ENCODE measurements at regions not wholly inside any gene's neighbourhood (a gene's known extent, or its start where the extent isn't known, plus 50 kb on each side); places are given as distances from the start of the nearest gene placed in this dataset.

GRCh38 chr10:128851281-128851680, 615.8 kb upstream of the MGMT start:
- Histone ChIP-seq H3K9me2 (replicated peaks; ENCODE audit: insufficient read depth, low read length) (no peaks in the 10 kb centered on the region), H2AFZ (ENCODE audit: low read length) (no peak overlapping the region)

DNA sequence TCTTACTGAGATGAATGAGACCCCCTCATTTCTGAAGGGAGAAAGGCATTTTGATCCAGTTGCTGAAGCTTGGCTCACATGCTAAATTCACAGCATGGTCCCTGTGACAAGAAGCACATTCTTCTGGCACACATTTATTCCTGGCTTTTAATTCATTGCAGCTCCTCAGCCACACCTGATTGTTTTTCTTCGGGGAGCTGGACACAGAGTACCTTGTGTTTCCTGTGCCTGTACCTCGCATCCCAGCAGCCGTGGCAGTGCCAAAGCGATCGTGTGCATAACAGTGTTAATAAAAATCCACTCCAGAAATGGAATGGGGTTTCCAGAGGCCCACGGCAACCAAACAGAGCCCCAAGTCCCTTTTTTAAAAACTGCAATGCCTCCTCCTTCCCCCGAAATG, 615.3 kb upstream of the MGMT start:
- H3K4me3 ChIP-seq (ENCODE audit: low read length), result no peak overlapping the region
- no peaks in the 10 kb centered on the region for H3K4me1 ChIP-seq (ENCODE audit: low read length)
- no peaks in the 10 kb centered on the region for H3K9me2 ChIP-seq (replicated peaks; ENCODE audit: insufficient read depth, low read length)
- H3K4me2 ChIP-seq (ENCODE audit: low read depth, low read length, poor library complexity, severe bottlenecking), result no peak overlapping the region
- no peak overlapping the region for H3K9ac ChIP-seq (ENCODE audit: low read length)
- H3K79me2 ChIP-seq (ENCODE audit: low read length), result no peaks in the 10 kb centered on the region
- no peaks in the 10 kb centered on the region for H3K36me3 ChIP-seq (ENCODE audit: insufficient read depth, low read length)
- no peak overlapping the region for H2AFZ ChIP-seq (ENCODE audit: low read length)
- H3K9me3 ChIP-seq (ENCODE audit: low read length), result no peaks in the 10 kb centered on the region
- no peaks in the 10 kb centered on the region for H4K20me1 ChIP-seq (ENCODE audit: insufficient read depth, low read depth, low read length)
- DNase-seq, result no peak
- H3K27ac ChIP-seq (ENCODE audit: low read length), result no peak overlapping the region
- H3K27me3 ChIP-seq (ENCODE audit: low read length), result no peaks in the 10 kb centered on the region

More at GRCh38 chr10:128851281-128851680, 615.8 kb upstream of the MGMT start:
- no peaks in the 10 kb centered on the region for H4K20me1 ChIP-seq (ENCODE audit: insufficient read depth, low read depth, low read length)
- H3K4me1 ChIP-seq (ENCODE audit: low read length), result no peaks in the 10 kb centered on the region
- H3K36me3 ChIP-seq (ENCODE audit: insufficient read depth, low read length), result no peaks in the 10 kb centered on the region
- H3K9ac ChIP-seq (ENCODE audit: low read length), result no peak overlapping the region
- H3K4me2 ChIP-seq (ENCODE audit: low read depth, low read length, poor library complexity, severe bottlenecking), result no peak overlapping the region
- no peak for DNase-seq
- no peak overlapping the region for H3K4me3 ChIP-seq (ENCODE audit: low read length)
- no peaks in the 10 kb centered on the region for H3K79me2 ChIP-seq (ENCODE audit: low read length)
- H3K27me3 ChIP-seq (ENCODE audit: low read length), result no peaks in the 10 kb centered on the region
- no peaks in the 10 kb centered on the region for H3K9me3 ChIP-seq (ENCODE audit: low read length)
- H3K27ac ChIP-seq (ENCODE audit: low read length), result no peak overlapping the region

DNA sequence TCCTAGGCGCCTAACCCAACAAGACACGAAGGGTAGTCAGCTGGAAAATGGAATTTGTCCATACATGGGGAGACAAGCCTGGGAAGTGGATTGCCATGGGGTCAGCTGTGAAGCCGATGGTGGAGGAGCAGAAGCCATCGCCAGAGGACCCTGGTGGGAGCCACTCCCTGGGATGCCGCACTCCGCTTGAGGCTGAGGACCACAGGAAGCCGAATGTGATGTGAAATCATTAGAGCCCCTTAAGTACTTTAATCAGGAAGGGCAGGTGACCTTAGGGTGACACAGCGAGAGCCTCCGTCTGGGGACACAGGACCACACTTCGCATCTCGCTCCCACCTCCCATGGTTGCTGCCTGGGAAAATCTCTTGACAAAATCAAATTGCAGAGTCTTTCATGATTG, 614.6 kb upstream of the MGMT start:
- Histone ChIP-seq H3K9ac (ENCODE audit: low read length) (no peak overlapping the region), H3K4me2 (ENCODE audit: low read depth, low read length, poor library complexity, severe bottlenecking) (no peak overlapping the region), H3K9me2 (replicated peaks; ENCODE audit: insufficient read depth, low read length) (no peaks in the 10 kb centered on the region), H3K79me2 (ENCODE audit: low read length) (no peaks in the 10 kb centered on the region), H3K9me3 (ENCODE audit: low read length) (no peaks in the 10 kb centered on the region), H3K27ac (ENCODE audit: low read length) (no peak overlapping the region), H4K20me1 (ENCODE audit: insufficient read depth, low read depth, low read length) (no peaks in the 10 kb centered on the region), H3K4me1 (ENCODE audit: low read length) (no peaks in the 10 kb centered on the region), H3K4me3 (ENCODE audit: low read length) (no peak overlapping the region), H3K27me3 (ENCODE audit: low read length) (no peaks in the 10 kb centered on the region), H3K36me3 (ENCODE audit: insufficient read depth, low read length) (no peaks in the 10 kb centered on the region), H2AFZ (ENCODE audit: low read length) (no peak overlapping the region)
- DNase-seq, result no peak

DNA sequence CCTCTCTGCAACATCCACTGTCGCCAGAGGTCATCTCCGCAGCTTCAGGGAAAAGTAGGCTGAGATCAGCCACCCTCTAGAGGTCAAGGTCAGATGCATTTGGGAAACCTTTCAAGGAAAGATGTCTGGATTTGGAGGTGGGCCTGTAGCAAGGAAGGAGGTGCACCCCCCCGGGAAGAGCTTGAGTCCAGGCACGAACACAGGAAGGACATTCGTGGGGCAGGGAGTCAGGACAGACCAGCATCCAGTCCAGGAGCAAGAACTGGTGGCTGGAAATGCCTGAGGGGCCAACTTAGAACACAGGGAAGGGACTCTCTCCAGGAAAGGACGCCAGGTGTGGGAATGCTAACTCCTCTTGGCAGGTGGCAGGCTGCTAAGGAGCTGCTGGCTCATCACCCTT, 614.1 kb upstream of the MGMT start:
- H3K27me3 ChIP-seq (ENCODE audit: low read length), result no peaks in the 10 kb centered on the region
- H3K4me1 ChIP-seq (ENCODE audit: low read length), result no peaks in the 10 kb centered on the region
- H3K27ac ChIP-seq (ENCODE audit: low read length), result no peak overlapping the region
- H3K79me2 ChIP-seq (ENCODE audit: low read length), result no peaks in the 10 kb centered on the region
- H3K4me3 ChIP-seq (ENCODE audit: low read length), result no peak overlapping the region
- H3K9me3 ChIP-seq (ENCODE audit: low read length), result no peaks in the 10 kb centered on the region
- H4K20me1 ChIP-seq (ENCODE audit: insufficient read depth, low read depth, low read length), result no peaks in the 10 kb centered on the region
- no peak overlapping the region for H3K9ac ChIP-seq (ENCODE audit: low read length)
- no peak overlapping the region for H2AFZ ChIP-seq (ENCODE audit: low read length)
- no peaks in the 10 kb centered on the region for H3K9me2 ChIP-seq (replicated peaks; ENCODE audit: insufficient read depth, low read length)
- DNase-seq, result no peak
- no peak overlapping the region for H3K4me2 ChIP-seq (ENCODE audit: low read depth, low read length, poor library complexity, severe bottlenecking)
- H3K36me3 ChIP-seq (ENCODE audit: insufficient read depth, low read length), result no peaks in the 10 kb centered on the region

GRCh38 chr10:128853537-128853936, 613.5 kb upstream of the MGMT start:
- Histone ChIP-seq H2AFZ (ENCODE audit: low read length) (no peak overlapping the region), H3K9ac (ENCODE audit: low read length) (no peak overlapping the region)
- DNase-seq, result no peak

DNA sequence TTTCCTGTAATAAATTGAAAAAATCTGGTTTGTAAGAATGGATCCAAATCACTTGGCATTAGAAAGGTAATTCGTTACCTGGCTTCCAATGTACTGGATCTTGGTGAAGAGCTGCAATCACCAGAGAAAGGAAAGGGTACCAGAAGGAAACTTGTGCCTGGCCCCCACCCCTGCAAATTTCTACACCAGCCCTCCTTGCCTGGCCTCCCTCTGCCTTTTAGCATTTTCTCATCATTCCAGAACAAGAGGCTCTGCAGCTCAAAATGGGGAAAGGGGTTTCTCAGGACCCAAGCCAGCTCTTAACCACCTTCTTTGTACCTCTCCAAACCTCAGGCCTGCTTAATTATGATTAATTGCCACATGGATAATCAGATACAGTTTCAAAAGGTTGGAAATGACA, 612.8 kb upstream of the MGMT start:
- Histone ChIP-seq H3K4me1 (ENCODE audit: low read length) (no peaks in the 10 kb centered on the region), H3K79me2 (ENCODE audit: low read length) (no peaks in the 10 kb centered on the region), H3K9me3 (ENCODE audit: low read length) (no peaks in the 10 kb centered on the region), H3K4me3 (ENCODE audit: low read length) (no peak overlapping the region), H3K27ac (ENCODE audit: low read length) (no peak overlapping the region), H3K4me2 (ENCODE audit: low read depth, low read length, poor library complexity, severe bottlenecking) (no peak overlapping the region), H3K27me3 (ENCODE audit: low read length) (no peaks in the 10 kb centered on the region), H3K9ac (ENCODE audit: low read length) (no peak overlapping the region), H2AFZ (ENCODE audit: low read length) (no peak overlapping the region), H3K36me3 (ENCODE audit: insufficient read depth, low read length) (no peaks in the 10 kb centered on the region), H3K9me2 (replicated peaks; ENCODE audit: insufficient read depth, low read length) (no peaks in the 10 kb centered on the region), H4K20me1 (ENCODE audit: insufficient read depth, low read depth, low read length) (no peaks in the 10 kb centered on the region)
- DNase-seq, result no peak

More at GRCh38 chr10:128853537-128853936, 613.5 kb upstream of the MGMT start:
- H3K27me3 ChIP-seq (ENCODE audit: low read length), result no peaks in the 10 kb centered on the region
- H3K4me1 ChIP-seq (ENCODE audit: low read length), result no peaks in the 10 kb centered on the region
- H3K79me2 ChIP-seq (ENCODE audit: low read length), result no peaks in the 10 kb centered on the region
- H3K9me2 ChIP-seq (replicated peaks; ENCODE audit: insufficient read depth, low read length), result no peaks in the 10 kb centered on the region
- no peak overlapping the region for H3K4me2 ChIP-seq (ENCODE audit: low read depth, low read length, poor library complexity, severe bottlenecking)
- H4K20me1 ChIP-seq (ENCODE audit: insufficient read depth, low read depth, low read length), result no peaks in the 10 kb centered on the region
- H3K27ac ChIP-seq (ENCODE audit: low read length), result no peak overlapping the region
- H3K36me3 ChIP-seq (ENCODE audit: insufficient read depth, low read length), result no peaks in the 10 kb centered on the region
- no peaks in the 10 kb centered on the region for H3K9me3 ChIP-seq (ENCODE audit: low read length)
- H3K4me3 ChIP-seq (ENCODE audit: low read length), result no peak overlapping the region

GRCh38 chr10:128854963-128855362, 612.1 kb upstream of the MGMT start:
- H3K4me2 ChIP-seq (ENCODE audit: low read depth, low read length, poor library complexity, severe bottlenecking), result no peak overlapping the region
- H4K20me1 ChIP-seq (ENCODE audit: insufficient read depth, low read depth, low read length), result no peaks in the 10 kb centered on the region; the same call in 1 of the 2 replicates
- no peaks in the 10 kb centered on the region for H3K9me3 ChIP-seq (ENCODE audit: low read length)
- H3K27me3 ChIP-seq (ENCODE audit: low read length), result no peaks in the 10 kb centered on the region
- H2AFZ ChIP-seq (ENCODE audit: low read length), result no peak overlapping the region
- H3K27ac ChIP-seq (ENCODE audit: low read length), result no peak overlapping the region
- no peaks in the 10 kb centered on the region for H3K4me1 ChIP-seq (ENCODE audit: low read length)
- no peaks in the 10 kb centered on the region for H3K79me2 ChIP-seq (ENCODE audit: low read length)
- no peaks in the 10 kb centered on the region for H3K9me2 ChIP-seq (replicated peaks; ENCODE audit: insufficient read depth, low read length)
- no peak for DNase-seq
- no peak overlapping the region for H3K4me3 ChIP-seq (ENCODE audit: low read length)
- no peak overlapping the region for H3K9ac ChIP-seq (ENCODE audit: low read length)
- H3K36me3 ChIP-seq (ENCODE audit: insufficient read depth, low read length), result no peaks in the 10 kb centered on the region

DNA sequence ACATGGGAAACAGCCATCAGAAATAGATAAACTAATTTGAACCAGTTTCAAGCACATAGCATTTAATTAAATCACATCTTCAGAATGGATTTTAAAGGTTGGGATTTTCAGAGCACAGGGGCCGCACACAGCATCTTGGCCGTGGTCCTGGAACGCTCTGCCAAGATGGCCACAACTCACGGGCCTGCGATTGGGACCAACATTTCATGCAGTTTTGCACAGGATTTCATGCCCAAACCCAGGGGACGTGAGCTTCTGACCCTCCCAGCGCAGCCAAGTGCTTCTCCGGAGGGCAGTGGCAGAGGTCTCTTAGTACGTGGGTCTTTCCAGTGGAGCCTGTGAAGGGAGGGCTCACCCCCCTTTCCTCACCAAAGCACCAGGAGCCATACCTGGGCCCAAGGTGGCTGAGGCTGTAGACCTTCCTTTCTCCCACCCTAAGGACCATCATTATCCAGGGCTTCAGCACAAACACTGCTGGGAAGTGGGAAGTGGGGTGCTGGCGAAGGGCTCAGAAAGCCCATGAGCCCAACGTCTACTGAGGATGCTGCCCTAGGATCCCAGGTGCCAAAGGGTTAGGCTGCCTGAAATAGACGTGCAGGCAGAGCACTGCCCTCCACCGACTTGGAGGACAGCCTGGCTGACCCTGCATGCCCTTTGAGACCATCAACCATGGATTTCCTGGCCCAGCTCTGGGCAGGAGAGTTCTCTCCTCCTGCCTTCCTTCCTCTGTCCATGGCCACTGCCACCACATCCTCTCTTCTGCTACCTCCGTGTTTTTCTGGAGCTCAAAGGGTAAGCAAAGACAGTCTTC, 611.2 kb upstream of the MGMT start:
- H4K20me1 ChIP-seq (ENCODE audit: insufficient read depth, low read depth, low read length), result no peaks in the 10 kb centered on the region; the same call in 1 of the 2 replicates
- H3K4me3 ChIP-seq (ENCODE audit: low read length), result no peak overlapping the region
- H3K36me3 ChIP-seq (ENCODE audit: insufficient read depth, low read length), result no peaks in the 10 kb centered on the region
- H3K79me2 ChIP-seq (ENCODE audit: low read length), result no peaks in the 10 kb centered on the region
- no peaks in the 10 kb centered on the region for H3K9me3 ChIP-seq (ENCODE audit: low read length)
- no peak overlapping the region for H3K27ac ChIP-seq (ENCODE audit: low read length)
- H3K9me2 ChIP-seq (replicated peaks; ENCODE audit: insufficient read depth, low read length), result no peaks in the 10 kb centered on the region
- no peak overlapping the region for H3K4me2 ChIP-seq (ENCODE audit: low read depth, low read length, poor library complexity, severe bottlenecking)
- no peak overlapping the region for H3K9ac ChIP-seq (ENCODE audit: low read length)
- H2AFZ ChIP-seq (ENCODE audit: low read length), result no peak overlapping the region
- DNase-seq, result no peak
- H3K4me1 ChIP-seq (ENCODE audit: low read length), result no peaks in the 10 kb centered on the region
- H3K27me3 ChIP-seq (ENCODE audit: low read length), result no peaks in the 10 kb centered on the region
